HepG2 (cell line): ENCODE measurements at regions not wholly inside any gene's neighbourhood (a gene's known extent, or its start where the extent isn't known, plus 50 kb on each side); places are given as distances from the start of the nearest gene placed in this dataset.

Experiments
- ATAC-seq: fragments of 200-7000 bp; cut with Tn5 transposase; 3 replicates; pipeline ENCODE4 v1.9.1; 2020; ENCODE audit warnings: mild to moderate bottlenecking, moderate library complexity
- BruUV-seq: library from RNA; stranded (reverse); fragments of 400-500 nt; replicated peaks from 2 replicates; lab custom pipeline; 2021; lab: Mats Ljungman, UMichigan
- CTCF ChIA-PET: fragments of 300-600 bp; formaldehyde crosslinking; extraction: SDS; loops from one replicate; lab custom pipeline; 2021; ENCODE audit warnings: low total read pairs, inconsistent platforms, low intra/inter-chr PET ratio; lab: Yijun Ruan, JAX
- POLR2A ChIA-PET: fragments of 350-600 bp; sonication (Branson Sonifier 250); formaldehyde crosslinking; loops from one replicate; lab custom pipeline; 2020; ENCODE audit warnings: antibody characterized with exemption, inconsistent platforms; lab: Yijun Ruan, JAX
- DNase-seq: peaks from one replicate; pipeline ENCODE4 v3.0.0-alpha.2; 2015; ENCODE audit warnings: low spot score
- FAIRE-seq: peaks from 3 replicates; lab custom pipeline; 2011; peaks lifted over from hg19 to GRCh38; lab: Jason Lieb, UNC
- H2AFZ ChIP-seq: one replicate; pipeline ENCODE4 v1.6.1; 2011; ENCODE audit warnings: low read length, inconsistent platforms
- H3K27ac ChIP-seq: fragments of 300-600 bp; 3 replicates; pipeline ENCODE4 v1.8.0; 2011; ENCODE audit warnings: mixed run types, mild to moderate bottlenecking, mixed read lengths, low read length, inconsistent platforms; ENCODE audit not compliant: insufficient read depth; ENCODE audit errors: extremely low read length
- H3K27me3 ChIP-seq, 2 experiments: fragments of 200-600 bp in 1 of 2; 2 replicates in 1 of 2; 3 replicates in 1 of 2; pipeline versions ENCODE4 v1.6.0 to v1.8.0; 2011; ENCODE audit warnings: low read length in 2 of 2, mild to moderate bottlenecking in 2 of 2, moderate library complexity in 2 of 2, inconsistent platforms in 1 of 2; ENCODE audit not compliant: insufficient read depth in 2 of 2, control insufficient read depth in 1 of 2
- H3K36me3 ChIP-seq, 2 experiments: fragments of 200-600 bp in 1 of 2; replicated peaks in 1 of 2; 2 replicates in 1 of 2; 3 replicates in 1 of 2; pipeline versions ENCODE4 v1.5.1 to v1.8.0; 2011; ENCODE audit warnings: low read length in 2 of 2, inconsistent platforms in 1 of 2; ENCODE audit not compliant: insufficient read depth in 2 of 2, control insufficient read depth in 1 of 2
- H3K4me1 ChIP-seq: 2 replicates; pipeline ENCODE4 v1.5.1; 2012; ENCODE audit warnings: low read length, inconsistent platforms; ENCODE audit not compliant: insufficient read depth
- H3K4me2 ChIP-seq: 2 replicates; pipeline ENCODE4 v1.6.0; 2011; ENCODE audit warnings: low read depth, low read length, inconsistent platforms
- H3K4me3 ChIP-seq, 3 experiments: fragments of 200-600 bp in 1 of 3; sonication (generic), shearing (Covaris generic) in 1 of 3; replicated peaks in 1 of 3; 2 replicates each; pipeline ENCODE4 v1.5.1; 2011 to 2016; ENCODE audit warnings: low read length in 3 of 3, inconsistent platforms in 2 of 3, low read depth in 2 of 3, mild to moderate bottlenecking in 2 of 3, control low read depth in 1 of 3, mixed read lengths in 1 of 3; ENCODE audit not compliant: insufficient read depth in 1 of 3
- H3K79me2 ChIP-seq: one replicate; pipeline ENCODE4 v1.6.1; 2011; ENCODE audit warnings: low read length, inconsistent platforms; ENCODE audit not compliant: insufficient read depth
- H3K9ac ChIP-seq: 2 replicates; pipeline ENCODE4 v1.6.0; 2011; ENCODE audit warnings: mild to moderate bottlenecking, low read depth, low read length, inconsistent platforms; ENCODE audit not compliant: insufficient read depth
- H3K9me3 ChIP-seq: 2 replicates; pipeline ENCODE4 v1.5.1; 2012; ENCODE audit warnings: mild to moderate bottlenecking, low read length
- H4K20me1 ChIP-seq: 2 replicates; pipeline ENCODE4 v1.6.0; 2011; ENCODE audit warnings: inconsistent platforms, mild to moderate bottlenecking, low read length, moderate library complexity; ENCODE audit not compliant: insufficient read depth
- EHMT2 ChIP-seq: fragments of 200-600 bp; sonication (generic); IDR thresholded peaks from 2 replicates; pipeline ENCODE4 v1.7.0; 2017; ENCODE audit warnings: antibody characterized with exemption, low read depth, low read length, borderline replicate concordance
- FOXC1 ChIP-seq: sonication (generic); formaldehyde crosslinking; IDR thresholded peaks from 2 replicates; pipeline ENCODE4 v1.8.0; 2022; ENCODE audit warnings: mild to moderate bottlenecking, missing genetic modification reagents, borderline replicate concordance
- HDAC1 ChIP-seq: sonication (generic); formaldehyde crosslinking; IDR thresholded peaks from 2 replicates; pipeline ENCODE4 v1.5.1; 2020; ENCODE audit warnings: mild to moderate bottlenecking, missing genetic modification reagents
- HMG20A ChIP-seq: IDR thresholded peaks from 2 replicates; pipeline ENCODE4 v1.6.1; 2016; ENCODE audit warnings: borderline replicate concordance
- IKZF1 ChIP-seq: fragments of 450-650 bp; IDR thresholded peaks from 2 replicates; pipeline ENCODE4 v1.7.1; 2016
- NKX3-1 ChIP-seq: sonication (generic); formaldehyde crosslinking; IDR thresholded peaks from 2 replicates; pipeline ENCODE4 v1.5.0; 2020; ENCODE audit warnings: missing genetic modification reagents
- TEAD2 ChIP-seq: sonication (generic); formaldehyde crosslinking; IDR thresholded peaks from 2 replicates; pipeline ENCODE4 v1.9.0; 2021; ENCODE audit warnings: missing genetic modification reagents
- ZNF317 ChIP-seq: sonication (generic); formaldehyde crosslinking; IDR thresholded peaks from 2 replicates; pipeline ENCODE4 v1.5.0; 2020; ENCODE audit warnings: mild to moderate bottlenecking, missing genetic modification reagents
- ZNF430 ChIP-seq: sonication (generic); formaldehyde crosslinking; IDR thresholded peaks from 2 replicates; pipeline ENCODE4 v1.9.0; 2021; ENCODE audit warnings: mild to moderate bottlenecking, missing genetic modification reagents
- ZNF562 ChIP-seq: sonication (generic); formaldehyde crosslinking; IDR thresholded peaks from 2 replicates; pipeline ENCODE4 v1.8.0; 2022; ENCODE audit warnings: missing genetic modification reagents, borderline replicate concordance
- ZSCAN22 ChIP-seq: sonication (generic); formaldehyde crosslinking; IDR thresholded peaks from 2 replicates; pipeline ENCODE4 v1.4.0; 2020; ENCODE audit warnings: mild to moderate bottlenecking, missing genetic modification reagents
- WGBS: methylation state at CpG from one replicate; pipeline ENCODE4 v1.1.6; 2017; ENCODE audit warnings: low lambda C conversion rate; 5-methylcytosine and 5-hydroxymethylcytosine counted together
- in situ Hi-C: cut with HindIII; loops from 2 replicates; pipeline ENCODE4 v1.10.0; 2017; ENCODE audit warnings: low pct_unique_long_range_greater_than_20kb; ENCODE audit not compliant: extremely low pct_ligation_motif_present
- intact Hi-C: fragments of 100-400 bp; cut with micrococcal nuclease; formaldehyde crosslinking; loops from one replicate; pipeline ENCODE4 v1.10.0; 2022; ENCODE audit not compliant: unreplicated experiment
- TF ChIP-seq, protein P1 (sequence below): sonication (generic); IDR thresholded peaks from 2 replicates; pipeline ENCODE4 v1.6.1; 2016; ENCODE audit warnings: low read depth, borderline replicate concordance
- TF ChIP-seq, protein P2 (sequence below): sonication (generic); formaldehyde crosslinking; IDR thresholded peaks from 2 replicates; pipeline ENCODE4 v1.4.0; 2020; ENCODE audit warnings: mild to moderate bottlenecking, missing genetic modification reagents
- TF ChIP-seq, protein P3 (sequence below): sonication (generic); formaldehyde crosslinking; IDR thresholded peaks from 2 replicates; pipeline ENCODE4 v1.5.0; 2020; ENCODE audit warnings: missing genetic modification reagents

DNA sequence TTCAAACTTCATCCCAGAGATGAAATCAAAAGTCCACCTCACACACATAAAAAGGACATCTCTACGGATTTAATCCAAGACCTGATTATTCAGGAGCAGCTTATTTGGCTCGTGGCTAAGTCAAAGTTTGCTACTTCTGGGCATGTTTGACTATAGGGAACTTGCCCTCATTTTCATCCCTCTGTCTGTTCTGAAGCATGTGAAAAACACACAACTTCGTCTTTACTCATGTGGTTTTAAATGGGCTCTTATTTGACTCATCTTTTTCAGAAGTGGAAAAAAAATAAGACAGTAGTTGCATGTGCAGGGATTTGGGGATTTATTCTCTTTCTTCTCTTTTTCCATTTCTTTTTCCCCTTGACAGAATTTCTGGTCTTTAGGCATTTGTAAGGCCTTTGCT, 295.9 kb downstream of the TFEC start:
- ChIA-PET CTCF (no interaction called here), POLR2A (no interaction called here)
- FAIRE-seq (no peak), ATAC-seq (no peak), DNase-seq (no peak)
- Histone ChIP-seq H4K20me1 (no peaks in the 10 kb centered on the region), H3K79me2 (no peaks in the 10 kb centered on the region), H3K4me2 (no peak overlapping the region), H3K27ac (no peak overlapping the region), H3K9ac (no peak overlapping the region), H3K9me3 (no peaks in the 10 kb centered on the region), H3K36me3 (no peaks in the 10 kb centered on the region), H2AFZ (no peak overlapping the region), H3K4me3 (no peak overlapping the region), H3K4me1 (no peaks in the 10 kb centered on the region), H3K27me3 (no peaks in the 10 kb centered on the region)
- no TSS peak for BruUV-seq
- intact Hi-C loops: no loop called here
- no peak for TF ChIP-seq TEAD2
- WGBS: 0% methylated on average over 3 of the region's 3 CpGs
- in situ Hi-C loops: no loop called here

DNA sequence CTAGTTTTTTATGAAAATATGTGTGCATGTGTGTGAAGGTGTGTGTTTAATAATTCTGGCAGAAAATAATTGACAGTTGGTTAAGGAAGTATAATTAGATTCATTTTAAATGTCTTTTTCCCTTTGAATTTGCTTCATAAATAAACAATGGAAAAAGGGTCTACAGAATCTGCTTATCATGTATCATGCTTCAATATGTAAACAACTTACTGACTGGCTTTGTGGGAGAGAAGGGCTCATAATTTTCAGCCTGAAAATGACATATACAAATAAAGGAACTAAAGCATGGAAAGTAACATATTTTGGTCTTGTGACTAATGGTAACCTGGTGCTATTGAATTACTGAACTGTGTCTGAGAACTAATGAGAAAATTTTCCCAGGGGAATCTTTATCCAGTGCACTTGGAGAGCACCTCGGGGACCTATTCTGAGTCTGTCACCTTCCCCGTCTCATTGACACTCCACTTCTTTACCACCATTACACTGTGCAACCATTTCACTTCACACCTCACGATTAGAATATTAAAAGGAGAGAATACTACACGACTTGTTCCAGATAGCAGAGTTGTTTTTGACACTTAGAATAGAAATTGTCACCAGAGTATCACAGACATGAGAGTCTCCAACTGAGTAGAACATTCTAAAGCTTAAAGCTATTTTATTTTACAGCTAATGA, 298.6 kb downstream of the TFEC start:
- H3K9me3 ChIP-seq: no peaks in the 10 kb centered on the region
- 6% methylated on average over 4 of the region's 4 CpGs for WGBS
- ATAC-seq (no peak), DNase-seq (no peak), FAIRE-seq (no peak)
- H3K9ac ChIP-seq: no peak overlapping the region
- no peaks in the 10 kb centered on the region for H3K27me3 ChIP-seq
- no TSS peak for BruUV-seq
- no peak overlapping the region for H3K4me2 ChIP-seq
- intact Hi-C loops (no loop called here), in situ Hi-C loops (no loop called here)
- no peaks in the 10 kb centered on the region for H3K4me1 ChIP-seq
- H2AFZ ChIP-seq: no peak overlapping the region
- POLR2A ChIA-PET: no interaction called here
- H3K79me2 ChIP-seq: no peaks in the 10 kb centered on the region
- no peaks in the 10 kb centered on the region for H4K20me1 ChIP-seq
- no peak overlapping the region for H3K27ac ChIP-seq
- H3K36me3 ChIP-seq: no peaks in the 10 kb centered on the region
- CTCF ChIA-PET: no interaction called here
- H3K4me3 ChIP-seq: no peak overlapping the region
- TF ChIP-seq EHMT2: no peak
- no peak for TF ChIP-seq HDAC1
- TF ChIP-seq ZNF430: no peak
- TF ChIP-seq FOXC1 (CRISPR knock-in tag): no peak
- no peak for TF ChIP-seq IKZF1
- TF ChIP-seq ZNF562: no peak
- no peak for TF ChIP-seq NKX3-1 (CRISPR knock-in tag)
- no peak for TF ChIP-seq HMG20A (CRISPR knock-in tag)
- TF ChIP-seq, protein P1, sequence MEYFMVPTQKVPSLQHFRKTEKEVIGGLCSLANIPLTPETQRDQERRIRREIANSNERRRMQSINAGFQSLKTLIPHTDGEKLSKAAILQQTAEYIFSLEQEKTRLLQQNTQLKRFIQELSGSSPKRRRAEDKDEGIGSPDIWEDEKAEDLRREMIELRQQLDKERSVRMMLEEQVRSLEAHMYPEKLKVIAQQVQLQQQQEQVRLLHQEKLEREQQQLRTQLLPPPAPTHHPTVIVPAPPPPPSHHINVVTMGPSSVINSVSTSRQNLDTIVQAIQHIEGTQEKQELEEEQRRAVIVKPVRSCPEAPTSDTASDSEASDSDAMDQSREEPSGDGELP: no peak
- TF ChIP-seq, protein P2, sequence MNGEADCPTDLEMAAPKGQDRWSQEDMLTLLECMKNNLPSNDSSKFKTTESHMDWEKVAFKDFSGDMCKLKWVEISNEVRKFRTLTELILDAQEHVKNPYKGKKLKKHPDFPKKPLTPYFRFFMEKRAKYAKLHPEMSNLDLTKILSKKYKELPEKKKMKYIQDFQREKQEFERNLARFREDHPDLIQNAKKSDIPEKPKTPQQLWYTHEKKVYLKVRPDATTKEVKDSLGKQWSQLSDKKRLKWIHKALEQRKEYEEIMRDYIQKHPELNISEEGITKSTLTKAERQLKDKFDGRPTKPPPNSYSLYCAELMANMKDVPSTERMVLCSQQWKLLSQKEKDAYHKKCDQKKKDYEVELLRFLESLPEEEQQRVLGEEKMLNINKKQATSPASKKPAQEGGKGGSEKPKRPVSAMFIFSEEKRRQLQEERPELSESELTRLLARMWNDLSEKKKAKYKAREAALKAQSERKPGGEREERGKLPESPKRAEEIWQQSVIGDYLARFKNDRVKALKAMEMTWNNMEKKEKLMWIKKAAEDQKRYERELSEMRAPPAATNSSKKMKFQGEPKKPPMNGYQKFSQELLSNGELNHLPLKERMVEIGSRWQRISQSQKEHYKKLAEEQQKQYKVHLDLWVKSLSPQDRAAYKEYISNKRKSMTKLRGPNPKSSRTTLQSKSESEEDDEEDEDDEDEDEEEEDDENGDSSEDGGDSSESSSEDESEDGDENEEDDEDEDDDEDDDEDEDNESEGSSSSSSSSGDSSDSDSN: no peak
- TF ChIP-seq ZSCAN22: no peak
- TF ChIP-seq ZNF317 (CRISPR knock-in tag): no peak
- TF ChIP-seq, protein P3, sequence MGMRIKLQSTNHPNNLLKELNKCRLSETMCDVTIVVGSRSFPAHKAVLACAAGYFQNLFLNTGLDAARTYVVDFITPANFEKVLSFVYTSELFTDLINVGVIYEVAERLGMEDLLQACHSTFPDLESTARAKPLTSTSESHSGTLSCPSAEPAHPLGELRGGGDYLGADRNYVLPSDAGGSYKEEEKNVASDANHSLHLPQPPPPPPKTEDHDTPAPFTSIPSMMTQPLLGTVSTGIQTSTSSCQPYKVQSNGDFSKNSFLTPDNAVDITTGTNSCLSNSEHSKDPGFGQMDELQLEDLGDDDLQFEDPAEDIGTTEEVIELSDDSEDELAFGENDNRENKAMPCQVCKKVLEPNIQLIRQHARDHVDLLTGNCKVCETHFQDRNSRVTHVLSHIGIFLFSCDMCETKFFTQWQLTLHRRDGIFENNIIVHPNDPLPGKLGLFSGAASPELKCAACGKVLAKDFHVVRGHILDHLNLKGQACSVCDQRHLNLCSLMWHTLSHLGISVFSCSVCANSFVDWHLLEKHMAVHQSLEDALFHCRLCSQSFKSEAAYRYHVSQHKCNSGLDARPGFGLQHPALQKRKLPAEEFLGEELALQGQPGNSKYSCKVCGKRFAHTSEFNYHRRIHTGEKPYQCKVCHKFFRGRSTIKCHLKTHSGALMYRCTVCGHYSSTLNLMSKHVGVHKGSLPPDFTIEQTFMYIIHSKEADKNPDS (CRISPR knock-in tag): no peak
